Small intestine (tissue), 7 donors: ENCODE measurements at regions not wholly inside any gene's neighbourhood (a gene's known extent, or its start where the extent isn't known, plus 50 kb on each side); places are given as distances from the start of the nearest gene placed in this dataset.
A peak's percentile ranks its signal among the peaks of the same experiment; 100 is the strongest.
"Not testable (repeated sequence)": the region's sequence is repeated elsewhere in the genome, so short reads cannot be mapped to it uniquely, and the experiment has no call there.

Experiments
- DNase-seq, 2 donors: peaks; one replicate each; pipeline versions ENCODE4 v3.0.0 to v3.0.0-alpha.2; 2013
- FAIRE-seq: peaks from 2 replicates; lab custom pipeline; 2012; peaks lifted over from hg19 to GRCh38; lab: Jason Lieb, UNC
- H3K27ac ChIP-seq, 3 donors: one replicate each; pipeline ENCODE4 v1.5.1; 2013; ENCODE audit warnings: low read length in 2 of 3, mild to moderate bottlenecking in 2 of 3, control low read depth in 1 of 3, inconsistent platforms in 1 of 3, low read depth in 1 of 3, moderate library complexity in 1 of 3
- H3K27me3 ChIP-seq, 3 donors: one replicate each; pipeline ENCODE4 v1.6.1; 2013; ENCODE audit warnings: low read length in 3 of 3, inconsistent platforms in 1 of 3; ENCODE audit not compliant: control insufficient read depth in 3 of 3, insufficient read depth in 3 of 3
- H3K36me3 ChIP-seq, 3 donors: one replicate each; pipeline ENCODE4 v1.6.1; 2013; ENCODE audit warnings: low read length in 3 of 3, inconsistent platforms in 1 of 3, low read depth in 1 of 3, mild to moderate bottlenecking in 1 of 3, moderate library complexity in 1 of 3; ENCODE audit not compliant: control insufficient read depth in 3 of 3, insufficient read depth in 2 of 3
- H3K4me1 ChIP-seq, 3 donors: one replicate each; pipeline ENCODE4 v1.6.1; 2013; ENCODE audit warnings: low read length in 2 of 3, inconsistent platforms in 1 of 3, low read depth in 1 of 3, mild to moderate bottlenecking in 1 of 3, moderate library complexity in 1 of 3; ENCODE audit not compliant: control insufficient read depth in 3 of 3, insufficient read depth in 2 of 3
- H3K4me3 ChIP-seq, 3 donors: one replicate each; pipeline ENCODE4 v1.5.1; 2013; ENCODE audit warnings: low read length in 3 of 3, control low read depth in 1 of 3, inconsistent platforms in 1 of 3, low read depth in 1 of 3, mild to moderate bottlenecking in 1 of 3, moderate library complexity in 1 of 3
- H3K9me3 ChIP-seq, 2 donors: one replicate each; pipeline ENCODE4 v1.6.1; 2013; ENCODE audit warnings: low read depth in 1 of 2, low read length in 1 of 2; ENCODE audit not compliant: control insufficient read depth in 2 of 2, insufficient read depth in 1 of 2
- WGBS, 3 donors: extraction: QIAGEN DNeasy Blood & Tissue Kit; methylation state at CpG; one replicate each; pipeline ENCODE4 v1.1.7; 2013; 5-methylcytosine and 5-hydroxymethylcytosine counted together
- donor health status: healthy with polysubstance abuse.
- donor health status: control.
- donor health status: control.
- donor health status: Bipolar disorder and iron deficiency.
- donor health status: healthy.

GRCh38 chr1:101566883-101567538 lies 330.2 kb downstream of the S1PR1 start:
- DNase-seq: peak; percentile 45 to 80
- Histone ChIP-seq H3K27me3 (no peaks in the 10 kb centered on the region), H3K27ac (no peak overlapping the region), H3K4me1 (peaks cover 0 to 6% (median 0%) of the 10 kb centered on the region in 3 donors), H3K36me3 (no peaks in the 10 kb centered on the region), H3K4me3 (no peak overlapping the region), H3K9me3 (no peaks in the 10 kb centered on the region)
- FAIRE-seq: peak; percentile 81
- 23 to 62% (median 36%) methylated on average over 1 of the region's 1 CpG for WGBS, 3 donors

DNA sequence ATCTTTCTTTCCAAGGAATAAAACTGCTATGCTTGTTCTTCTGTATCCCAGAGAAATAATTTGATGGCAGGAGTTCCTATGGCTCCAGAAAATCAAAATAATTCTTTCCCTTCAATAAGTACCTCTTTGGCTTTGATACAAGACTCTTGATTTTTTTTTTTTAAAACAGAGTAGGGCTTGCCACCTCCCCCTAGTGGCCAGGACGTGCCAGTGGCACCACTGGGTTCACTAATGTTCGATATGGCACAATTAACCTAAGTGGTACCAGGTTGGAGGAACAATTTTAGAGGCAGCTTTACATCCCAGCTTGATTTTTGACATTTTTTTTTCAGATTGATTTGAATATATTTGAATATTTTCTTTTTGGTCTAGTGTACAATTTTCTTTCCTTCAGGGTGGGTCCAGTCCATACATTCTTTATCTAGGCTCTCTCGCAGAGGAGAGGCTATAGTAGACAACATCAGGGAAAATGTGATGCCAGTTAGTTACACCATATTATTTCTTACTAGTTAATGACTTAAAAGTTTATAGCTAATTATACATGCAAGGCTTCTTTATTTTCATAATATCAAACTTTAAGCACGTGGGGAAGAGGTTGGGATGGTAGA lies 330.9 kb downstream of the S1PR1 start:
- Histone ChIP-seq H3K9me3 (no peaks in the 10 kb centered on the region), H3K36me3 (no peaks in the 10 kb centered on the region), H3K27me3 (no peaks in the 10 kb centered on the region), H3K4me3 (no peak overlapping the region), H3K4me1 (peaks cover 0 to 6% (median 0%) of the 10 kb centered on the region in 3 donors), H3K27ac (no peak overlapping the region)
- FAIRE-seq: no peak
- WGBS, 3 donors: 46 to 53% (median 49%) methylated on average over 4 of the region's 4 CpGs
- DNase-seq: peak; percentile 51 to 54

- Histone ChIP-seq H3K4me3 (no peak overlapping the region), H3K9me3 (peaks cover 0 to 2% of the 10 kb centered on the region in 2 donors), H3K27me3 (no peaks in the 10 kb centered on the region), H3K4me1 (no peaks in the 10 kb centered on the region), H3K27ac (no peak overlapping the region), H3K36me3 (no peaks in the 10 kb centered on the region)
- 13 to 30% (median 20%) methylated on average over 5 of the region's 5 CpGs for WGBS, 3 donors
- FAIRE-seq (no peak), DNase-seq (peak; percentile 46 to 49)
Measured at GRCh38 chr1:101587741-101588140, 350.9 kb downstream of the S1PR1 start.

GRCh38 chr1:101588677-101589076 lies 351.9 kb downstream of the S1PR1 start:
- no peak for DNase-seq
- 74 to 94% (median 81%) methylated on average over 1 of the region's 1 CpG for WGBS, 3 donors
- FAIRE-seq: no peak
- peaks cover 0 to 2% of the 10 kb centered on the region in 2 donors for H3K9me3 ChIP-seq
- no peaks in the 10 kb centered on the region for H3K36me3 ChIP-seq
- H3K27ac ChIP-seq: no peak overlapping the region
- no peaks in the 10 kb centered on the region for H3K27me3 ChIP-seq
- H3K4me3 ChIP-seq: no peak overlapping the region
- H3K4me1 ChIP-seq: no peaks in the 10 kb centered on the region

- Histone ChIP-seq H3K27ac (no peak overlapping the region), H3K4me3 (no peak overlapping the region), H3K36me3 (no peaks in the 10 kb centered on the region), H3K27me3 (no peaks in the 10 kb centered on the region), H3K4me1 (no peaks in the 10 kb centered on the region), H3K9me3 (no peaks in the 10 kb centered on the region)
- WGBS, 3 donors: 75 to 81% (median 75%) methylated on average over 1 of the region's 1 CpG
- FAIRE-seq: no peak
- no peak for DNase-seq
Measured at GRCh38 chr1:101592845-101593244, 356.0 kb downstream of the S1PR1 start.

- DNase-seq (no peak), FAIRE-seq (no peak)
- no peak overlapping the region for H3K27ac ChIP-seq
- no peak overlapping the region for H3K4me3 ChIP-seq
- no peaks in the 10 kb centered on the region for H3K27me3 ChIP-seq
- H3K4me1 ChIP-seq: no peaks in the 10 kb centered on the region
- 36 to 48% (median 38%) methylated on average over 2 of the region's 2 CpGs for WGBS, 3 donors
- no peaks in the 10 kb centered on the region for H3K36me3 ChIP-seq
- H3K9me3 ChIP-seq: no peaks in the 10 kb centered on the region
Measured at GRCh38 chr1:101595881-101596374, 359.1 kb downstream of the S1PR1 start.

GRCh38 chr1:101600615-101601014 lies 363.8 kb downstream of the S1PR1 start:
- H3K27me3 ChIP-seq, H3K4me3 ChIP-seq, H3K9me3 ChIP-seq, H3K36me3 ChIP-seq, H3K27ac ChIP-seq, H3K4me1 ChIP-seq, FAIRE-seq, DNase-seq: not testable (repeated sequence)
- 47 to 75% (median 69%) methylated on average over 5 of the region's 5 CpGs for WGBS, 3 donors

DNA sequence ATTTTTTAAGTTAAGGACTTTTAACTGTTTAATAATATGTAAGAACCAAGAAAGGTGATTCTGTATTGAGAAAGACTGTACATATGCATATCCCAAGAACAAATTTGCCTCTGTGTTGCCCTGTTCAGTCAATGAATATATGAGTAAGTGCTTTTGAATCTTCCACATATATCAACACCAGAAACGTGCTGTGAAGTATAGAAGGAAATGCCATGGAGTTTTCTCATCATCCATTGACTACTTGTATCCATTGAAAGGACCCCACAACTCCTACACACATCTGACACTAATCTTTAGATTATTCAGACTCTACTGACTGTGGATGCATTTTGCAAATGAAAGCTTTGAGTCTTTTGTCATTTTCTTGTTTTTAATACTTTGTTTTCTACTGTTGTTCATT lies 366.9 kb downstream of the S1PR1 start:
- WGBS, 3 donors: 21 to 34% (median 22%) methylated on average over 1 of the region's 1 CpG
- DNase-seq (no peak), FAIRE-seq (no peak)
- Histone ChIP-seq H3K4me3 (no peak overlapping the region), H3K27ac (no peak overlapping the region), H3K9me3 (no peaks in the 10 kb centered on the region), H3K27me3 (peaks cover 0 to 2% (median 0%) of the 10 kb centered on the region in 3 donors), H3K4me1 (no peaks in the 10 kb centered on the region), H3K36me3 (no peaks in the 10 kb centered on the region)
